Liver (tissue), 8 donors: ENCODE measurements at regions not wholly inside any gene's neighbourhood (a gene's known extent, or its start where the extent isn't known, plus 50 kb on each side); places are given as distances from the start of the nearest gene placed in this dataset.

Experiments used
- DNase-seq: peaks from one replicate; pipeline ENCODE4 v3.0.0-alpha.2; 2017; ENCODE audit warnings: low spot score
- H3K27ac ChIP-seq, 2 donors: one replicate each; pipeline ENCODE4 v1.7.0; 2013; ENCODE audit warnings: inconsistent platforms in 2 of 2, low read length in 2 of 2, control low read depth in 1 of 2, low read depth in 1 of 2, mild to moderate bottlenecking in 1 of 2
- H3K27me3 ChIP-seq, 4 donors: one replicate each; pipeline versions ENCODE4 v1.6.1 to v1.7.0; 2013; ENCODE audit warnings: low read length in 3 of 4, inconsistent platforms in 1 of 4, mild to moderate bottlenecking in 1 of 4, moderate library complexity in 1 of 4; ENCODE audit not compliant: control insufficient read depth in 4 of 4, insufficient read depth in 4 of 4
- H3K36me3 ChIP-seq, 4 donors: one replicate each; pipeline versions ENCODE4 v1.6.1 to v1.7.0; 2013; ENCODE audit warnings: low read length in 3 of 4, mild to moderate bottlenecking in 3 of 4, low read depth in 1 of 4, moderate library complexity in 1 of 4; ENCODE audit not compliant: control insufficient read depth in 4 of 4, insufficient read depth in 3 of 4
- H3K4me1 ChIP-seq, 4 donors: one replicate each; pipeline versions ENCODE4 v1.6.1 to v1.7.0; 2013; ENCODE audit warnings: low read length in 3 of 4, mild to moderate bottlenecking in 3 of 4, moderate library complexity in 1 of 4; ENCODE audit not compliant: control insufficient read depth in 4 of 4, insufficient read depth in 4 of 4
- H3K4me3 ChIP-seq, 3 donors: one replicate each; pipeline versions ENCODE4 v1.6.1 to v1.7.0; 2013; ENCODE audit warnings: low read length in 3 of 3, control low read depth in 1 of 3, low read depth in 1 of 3, mild to moderate bottlenecking in 1 of 3
- H3K9ac ChIP-seq, 2 donors: one replicate each; pipeline ENCODE4 v1.7.0; 2013; ENCODE audit warnings: low read length in 2 of 2, mild to moderate bottlenecking in 2 of 2, moderate library complexity in 2 of 2, control low read depth in 1 of 2, low read depth in 1 of 2
- H3K9me3 ChIP-seq, 4 donors: one replicate each; pipeline versions ENCODE4 v1.6.1 to v1.7.0; 2013; ENCODE audit warnings: low read length in 3 of 4; ENCODE audit not compliant: control insufficient read depth in 4 of 4
- ATF3 ChIP-seq: IDR thresholded peaks from 2 replicates; pipeline ENCODE4 v1.6.1; 2016; ENCODE audit warnings: antibody characterized with exemption
- CTCF ChIP-seq: fragments of 150-350 bp; IDR thresholded peaks from 2 replicates; pipeline ENCODE4 v1.5.1; 2017; ENCODE audit warnings: improper control_type of control experiment, low read depth, low read length; ENCODE audit not compliant: missing input control
- EGR1 ChIP-seq, 2 donors: IDR thresholded peaks; 2 replicates each; pipeline ENCODE4 v1.6.1; 2016 to 2018; ENCODE audit warnings: antibody characterized with exemption in 2 of 2, low read depth in 2 of 2
- FOXA1 ChIP-seq: IDR thresholded peaks from 2 replicates; pipeline ENCODE4 v1.6.1; 2016; ENCODE audit warnings: antibody characterized with exemption
- FOXA2 ChIP-seq: IDR thresholded peaks from 2 replicates; pipeline ENCODE4 v1.6.1; 2016; ENCODE audit warnings: antibody characterized with exemption
- GABPA ChIP-seq, 2 donors: IDR thresholded peaks in 1 of 2; conservative IDR thresholded peaks in 1 of 2; 2 replicates each; pipeline ENCODE4 v1.6.1; 2016; ENCODE audit warnings: antibody characterized with exemption in 2 of 2, mild to moderate bottlenecking in 1 of 2, moderate library complexity in 1 of 2
- HNF4A ChIP-seq, 2 donors: conservative IDR thresholded peaks; 2 replicates each; pipeline ENCODE4 v1.6.1; 2016; ENCODE audit warnings: antibody characterized with exemption in 2 of 2, mild to moderate bottlenecking in 2 of 2
- JUND ChIP-seq, 2 donors: IDR thresholded peaks; 2 replicates each; pipeline ENCODE4 v1.6.1; 2016; ENCODE audit warnings: antibody characterized with exemption in 2 of 2
- NR2F2 ChIP-seq: IDR thresholded peaks from 2 replicates; pipeline ENCODE4 v1.6.1; 2016; ENCODE audit warnings: antibody characterized with exemption
- RAD21 ChIP-seq, 2 donors: IDR thresholded peaks; 2 replicates each; pipeline ENCODE4 v1.6.1; 2016; ENCODE audit warnings: antibody characterized with exemption in 2 of 2, mild to moderate bottlenecking in 2 of 2
- REST ChIP-seq: IDR thresholded peaks from 2 replicates; pipeline ENCODE4 v1.6.1; 2016; ENCODE audit warnings: antibody characterized with exemption, mild to moderate bottlenecking
- RXRA ChIP-seq, 2 donors: IDR thresholded peaks; 2 replicates each; pipeline ENCODE4 v1.6.1; 2017 to 2018; ENCODE audit warnings: antibody characterized with exemption in 2 of 2, mild to moderate bottlenecking in 1 of 2
- SP1 ChIP-seq: IDR thresholded peaks from 2 replicates; pipeline ENCODE4 v1.6.1; 2018; ENCODE audit warnings: antibody characterized with exemption, mild to moderate bottlenecking
- TAF1 ChIP-seq: conservative IDR thresholded peaks from 2 replicates; pipeline ENCODE4 v1.6.1; 2016; ENCODE audit warnings: antibody characterized with exemption, mild to moderate bottlenecking
- YY1 ChIP-seq: IDR thresholded peaks from 2 replicates; pipeline ENCODE4 v1.6.1; 2016; ENCODE audit warnings: antibody characterized with exemption, mild to moderate bottlenecking
- ZBTB33 ChIP-seq: IDR thresholded peaks from 2 replicates; pipeline ENCODE4 v1.6.1; 2016; ENCODE audit warnings: antibody characterized with exemption
- WGBS: extraction: QIAGEN DNeasy Blood & Tissue Kit; methylation state at CpG from one replicate; pipeline ENCODE4 v1.1.7; 2013; 5-methylcytosine and 5-hydroxymethylcytosine counted together
- donor health status: healthy.
- donor health status: healthy.
- donor health status: healthy.
- donor health status: healthy.
- donor health status: healthy.

GRCh38 chr4:60759518-60760245, 440.4 kb upstream of the ADGRL3 start:
- no peak for DNase-seq
- no peaks in the 10 kb centered on the region for H3K4me1 ChIP-seq
- H3K27ac ChIP-seq = no peak overlapping the region
- no peaks in the 10 kb centered on the region for H3K36me3 ChIP-seq
- H3K27me3 ChIP-seq = no peaks in the 10 kb centered on the region
- no peak overlapping the region for H3K4me3 ChIP-seq
- H3K9ac ChIP-seq = no peak overlapping the region
- WGBS = 73% methylated on average over 4 of the region's 4 CpGs
- H3K9me3 ChIP-seq = no peaks in the 10 kb centered on the region
- TF ChIP-seq RXRA (IDR thresholded peaks at IDR 0.05) = no peak
- TF ChIP-seq JUND (IDR thresholded peaks at IDR 0.05) = no peak
- no peak for TF ChIP-seq FOXA2
- no peak for TF ChIP-seq FOXA1
- no peak for TF ChIP-seq YY1

- TF ChIP-seq EGR1 (IDR thresholded peaks at IDR 0.05; ENCODE audit: low read depth in 2 of 2) (no peak), HNF4A (conservative IDR thresholded peaks at IDR 0.05) (no peak), RAD21 (IDR thresholded peaks at IDR 0.05) (no peak), SP1 (no peak), CTCF (no peak), GABPA (IDR thresholded peaks at IDR 0.05 in 1 of 2, conservative IDR thresholded peaks at IDR 0.05 in 1 of 2) (no peak), FOXA1 (no peak), ATF3 (no peak), FOXA2 (no peak), ZBTB33 (no peak), JUND (IDR thresholded peaks at IDR 0.05) (no peak), REST (no peak), NR2F2 (no peak), TAF1 (no peak)
- Histone ChIP-seq H3K4me1 (no peaks in the 10 kb centered on the region), H3K36me3 (no peaks in the 10 kb centered on the region), H3K9me3 (no peaks in the 10 kb centered on the region), H3K27ac (no peak overlapping the region), H3K4me3 (no peak overlapping the region), H3K27me3 (peaks cover 0 to 6% (median 0%) of the 10 kb centered on the region in 4 donors), H3K9ac (no peak overlapping the region)
- DNase-seq = no peak
- 72% methylated on average over 3 of the region's 3 CpGs for WGBS
These were observed 419.3 kb upstream of the ADGRL3 start for GRCh38 chr4:60780874-60781273.
